CD14-positive monocyte (primary cell): ENCODE measurements at regions not wholly inside any gene's neighbourhood (a gene's known extent, or its start where the extent isn't known, plus 50 kb on each side); places are given as distances from the start of the nearest gene placed in this dataset.

Source experiments
- DNase-seq, 3 donors: peaks; one replicate each; pipeline ENCODE4 v3.0.0-alpha.2; 2011 to 2022
- H2AFZ ChIP-seq: 2 replicates; pipeline ENCODE4 v1.6.0; 2012; ENCODE audit warnings: mild to moderate bottlenecking, low read depth, low read length, inconsistent platforms; ENCODE audit not compliant: insufficient read depth, poor library complexity, severe bottlenecking
- H3K27ac ChIP-seq, 2 donors: 1 replicate in 1 of 2; 2 replicates in 1 of 2; pipeline ENCODE4 v1.5.1; 2012 to 2013; ENCODE audit warnings: low read length in 2 of 2, control low read depth in 1 of 2, inconsistent platforms in 1 of 2, low read depth in 1 of 2, mild to moderate bottlenecking in 1 of 2
- H3K27me3 ChIP-seq, 2 donors: one replicate each; pipeline versions ENCODE4 v1.6.0 to v1.6.1; 2011 to 2013; ENCODE audit warnings: low read length in 2 of 2; ENCODE audit not compliant: control insufficient read depth in 2 of 2, insufficient read depth in 2 of 2
- H3K36me3 ChIP-seq, 2 donors: replicated peaks in 1 of 2; 1 replicate in 1 of 2; 2 replicates in 1 of 2; pipeline versions ENCODE4 v1.5.1 to v1.6.1; 2012 to 2013; ENCODE audit warnings: low read length in 2 of 2, control low read depth in 1 of 2, inconsistent platforms in 1 of 2, mild to moderate bottlenecking in 1 of 2; ENCODE audit not compliant: insufficient read depth in 2 of 2, control insufficient read depth in 1 of 2
- H3K4me1 ChIP-seq, 2 donors: 1 replicate in 1 of 2; 2 replicates in 1 of 2; pipeline versions ENCODE4 v1.5.1 to v1.6.1; 2012 to 2013; ENCODE audit warnings: low read length in 2 of 2, control low read depth in 1 of 2, inconsistent platforms in 1 of 2, mild to moderate bottlenecking in 1 of 2, moderate library complexity in 1 of 2; ENCODE audit not compliant: insufficient read depth in 2 of 2, control insufficient read depth in 1 of 2
- H3K4me2 ChIP-seq: replicated peaks from 2 replicates; pipeline ENCODE3; 2012; ENCODE audit warnings: low read length, moderate library complexity, mild to moderate bottlenecking; ENCODE audit not compliant: poor library complexity, severe bottlenecking; ENCODE audit errors: extremely low read depth
- H3K4me3 ChIP-seq, 3 experiments: fragments of 200-600 bp in 1 of 3; sonication (generic) in 1 of 3; replicated peaks in 1 of 3; 1 replicate in 2 of 3; 2 replicates in 1 of 3; pipeline ENCODE4 v1.5.1; 2011 to 2013; ENCODE audit warnings: low read length in 3 of 3, mild to moderate bottlenecking in 3 of 3, control low read depth in 2 of 3, low read depth in 2 of 3, inconsistent platforms in 1 of 3, moderate library complexity in 1 of 3
- H3K79me2 ChIP-seq: 2 replicates; pipeline ENCODE4 v1.6.0; 2012; ENCODE audit warnings: mild to moderate bottlenecking, control low read depth, inconsistent platforms, low read length, moderate library complexity; ENCODE audit not compliant: insufficient read depth
- H3K9ac ChIP-seq: 2 replicates; pipeline ENCODE4 v1.6.0; 2017; ENCODE audit warnings: low read length, mild to moderate bottlenecking; ENCODE audit not compliant: insufficient read depth, poor library complexity, severe bottlenecking
- H3K9me3 ChIP-seq, 2 donors: replicated peaks in 1 of 2; 1 replicate in 1 of 2; 2 replicates in 1 of 2; pipeline versions ENCODE4 v1.5.1 to v1.6.1; 2012 to 2013; ENCODE audit warnings: low read length in 2 of 2, control low read depth in 1 of 2; ENCODE audit not compliant: control insufficient read depth in 1 of 2, insufficient read depth in 1 of 2
- H4K20me1 ChIP-seq: 2 replicates; pipeline ENCODE4 v1.6.0; 2012; ENCODE audit warnings: mild to moderate bottlenecking, low read length, control low read depth, moderate library complexity; ENCODE audit not compliant: insufficient read depth
- H3K27ac Mint-ChIP-seq, 7 donors: one replicate each; pipeline ENCODE4 v1.8.0; 2020; ENCODE audit warnings: mild to moderate bottlenecking in 7 of 7, mixed read lengths in 7 of 7, moderate library complexity in 6 of 7, inconsistent platforms in 2 of 7
- H3K27me3 Mint-ChIP-seq, 3 donors: one replicate each; pipeline ENCODE4 v1.8.0; 2021 to 2022; ENCODE audit warnings: low read depth in 3 of 3, mild to moderate bottlenecking in 3 of 3, mixed read lengths in 3 of 3, moderate library complexity in 3 of 3, inconsistent platforms in 1 of 3
- H3K36me3 Mint-ChIP-seq, 2 donors: one replicate each; pipeline ENCODE4 v1.8.0; 2020; ENCODE audit warnings: mixed read lengths in 2 of 2, inconsistent platforms in 1 of 2, mild to moderate bottlenecking in 1 of 2
- H3K4me1 Mint-ChIP-seq: one replicate; pipeline ENCODE4 v1.8.0; 2020; ENCODE audit warnings: mild to moderate bottlenecking, mixed read lengths
- H3K4me3 Mint-ChIP-seq, 2 donors: one replicate each; pipeline ENCODE4 v1.8.0; 2020; ENCODE audit warnings: mild to moderate bottlenecking in 2 of 2, mixed read lengths in 2 of 2, moderate library complexity in 1 of 2
- H3K9me3 Mint-ChIP-seq, 7 donors: one replicate each; pipeline ENCODE4 v1.8.0; 2020 to 2022; ENCODE audit warnings: mixed read lengths in 7 of 7, mild to moderate bottlenecking in 6 of 7, moderate library complexity in 6 of 7, inconsistent platforms in 2 of 7
- CTCF ChIP-seq: fragments of 200-600 bp; IDR thresholded peaks from one replicate; pipeline ENCODE4 v1.8.0; 2022; ENCODE audit warnings: antibody characterized with exemption, mild to moderate bottlenecking
- WGBS: methylation state at CpG from one replicate; pipeline ENCODE4 v1.1.5; 2013; ENCODE audit warnings: missing lambda C conversion rate; ENCODE audit not compliant: insufficient coverage; 5-methylcytosine and 5-hydroxymethylcytosine counted together
- intact Hi-C, 2 donors: fragments of 100-400 bp; cut with micrococcal nuclease; formaldehyde crosslinking; loops; one replicate each; pipeline versions ENCODE4 v1.15.0 to v1.15.1; 2023

- whole genome bisulfite sequencing: 88% methylated on average over 12 of the region's 13 CpGs
- Mint-ChIP-seq H3K27me3 (peaks cover 4 to 7% (median 4%) of the 10 kb centered on the region in 3 donors), H3K4me1 (no peaks in the 10 kb centered on the region), H3K9me3 (peaks cover 0 to 1% (median 0%) of the 10 kb centered on the region in 7 donors), H3K4me3 (no peak overlapping the region), H3K27ac (no peak overlapping the region), H3K36me3 (no peaks in the 10 kb centered on the region)
- H3K27me3 ChIP-seq: no peaks in the 10 kb centered on the region
- intact Hi-C loops: no loop called here
- no peak overlapping the region for H3K4me3 ChIP-seq
- H2AFZ ChIP-seq: no peak overlapping the region
- TF ChIP-seq CTCF: no peak
- H3K9me3 ChIP-seq: no peaks in the 10 kb centered on the region
- H3K4me1 ChIP-seq: no peaks in the 10 kb centered on the region
- H3K27ac ChIP-seq: no peak overlapping the region
- H3K4me2 ChIP-seq: no peak overlapping the region
- no peak for DNase-seq
- no peaks in the 10 kb centered on the region for H4K20me1 ChIP-seq
- H3K79me2 ChIP-seq: no peaks in the 10 kb centered on the region
- H3K36me3 ChIP-seq: no peaks in the 10 kb centered on the region
- H3K9ac ChIP-seq: no peak overlapping the region
Measured at GRCh38 chr10:125264757-125265578, 104.6 kb upstream of the CTBP2 start.

GRCh38 chr10:125264091-125264490 is 103.7 kb upstream of the CTBP2 start:
- H3K4me1 Mint-ChIP-seq: no peaks in the 10 kb centered on the region
- H3K4me3 Mint-ChIP-seq: no peak overlapping the region
- H3K79me2 ChIP-seq: no peaks in the 10 kb centered on the region
- no peak overlapping the region for H3K4me3 ChIP-seq
- DNase-seq: no peak
- H3K27me3 Mint-ChIP-seq: peaks cover 3 to 7% (median 4%) of the 10 kb centered on the region in 3 donors
- no peak overlapping the region for H3K27ac Mint-ChIP-seq
- no peaks in the 10 kb centered on the region for H3K36me3 ChIP-seq
- H3K4me2 ChIP-seq: no peak overlapping the region
- no peak overlapping the region for H3K9ac ChIP-seq
- WGBS: no CpG with 5 or more reads among the region's 1 CpG
- intact Hi-C loops: no loop called here
- no peak for TF ChIP-seq CTCF
- no peaks in the 10 kb centered on the region for H3K36me3 Mint-ChIP-seq
- no peak overlapping the region for H3K27ac ChIP-seq
- H3K9me3 Mint-ChIP-seq: peaks cover 0 to 1% (median 0%) of the 10 kb centered on the region in 7 donors
- H3K4me1 ChIP-seq: no peaks in the 10 kb centered on the region
- H3K27me3 ChIP-seq: no peaks in the 10 kb centered on the region
- H2AFZ ChIP-seq: no peak overlapping the region
- H3K9me3 ChIP-seq: no peaks in the 10 kb centered on the region
- no peaks in the 10 kb centered on the region for H4K20me1 ChIP-seq
